Left lobe of liver (tissue), 2 donors: ENCODE measurements at regions not wholly inside any gene's neighbourhood (a gene's known extent, or its start where the extent isn't known, plus 50 kb on each side); places are given as distances from the start of the nearest gene placed in this dataset.
"Not testable (repeated sequence)": the region's sequence is repeated elsewhere in the genome, so short reads cannot be mapped to it uniquely, and the experiment has no call there.

Experiments used
- ATAC-seq: fragments of 200-7000 bp; cut with Tn5 transposase; one replicate; pipeline ENCODE4 v1.9.1; 2020; ENCODE audit warnings: mild to moderate bottlenecking, moderate library complexity
- DNase-seq: peaks from one replicate; pipeline ENCODE4 v3.0.0-alpha.2; 2020; ENCODE audit warnings: low spot score
- donor health status: DM: no; HTN: no; CAD: no; lungs with moderate emphysema.
- donor health status: DM: no; HTN: yes; CAD: no.

GRCh38 chr16:7871371-7871770 lies 538.7 kb downstream of the RBFOX1 start:
- DNase-seq (no peak), ATAC-seq (no peak)

- DNase-seq = no peak
- ATAC-seq = no peak
These were observed 535.2 kb downstream of the RBFOX1 start for GRCh38 chr16:7867831-7868230.

GRCh38 chr16:7866144-7866543 lies 533.5 kb downstream of the RBFOX1 start:
- ATAC-seq (no peak), DNase-seq (no peak)

GRCh38 chr16:7865393-7865792 lies 532.7 kb downstream of the RBFOX1 start:
- ATAC-seq, DNase-seq: not testable (repeated sequence)

GRCh38 chr16:7861891-7862582 lies 529.4 kb downstream of the RBFOX1 start:
- DNase-seq = no peak
- ATAC-seq = no peak

- ATAC-seq (no peak), DNase-seq (no peak)
These were observed 520.6 kb downstream of the RBFOX1 start for GRCh38 chr16:7853197-7853596.

- no peak for ATAC-seq
- DNase-seq = no peak
These were observed 517.2 kb downstream of the RBFOX1 start for GRCh38 chr16:7849841-7850240.

- DNase-seq (no peak), ATAC-seq (no peak)
These were observed 510.6 kb downstream of the RBFOX1 start for GRCh38 chr16:7843261-7843660.

- DNase-seq (no peak), ATAC-seq (no peak)
These were observed 506.9 kb downstream of the RBFOX1 start for GRCh38 chr16:7839568-7839967.

- ATAC-seq = no peak
These were observed 502.3 kb downstream of the RBFOX1 start for GRCh38 chr16:7834771-7835431.

GRCh38 chr16:7820816-7821215 lies 488.2 kb downstream of the RBFOX1 start:
- ATAC-seq = no peak
- DNase-seq = no peak

More at GRCh38 chr16:7834771-7835431, 502.3 kb downstream of the RBFOX1 start:
- DNase-seq = no peak

GRCh38 chr16:7805686-7806396 lies 473.2 kb downstream of the RBFOX1 start:
- no peak for DNase-seq
- no peak for ATAC-seq

GRCh38 chr16:7804635-7805195 lies 472.1 kb downstream of the RBFOX1 start:
- ATAC-seq (no peak), DNase-seq (no peak)

GRCh38 chr16:7792346-7792745 lies 459.7 kb downstream of the RBFOX1 start:
- DNase-seq (no peak), ATAC-seq (no peak)

- ATAC-seq (no peak), DNase-seq (no peak)
These were observed 458.5 kb downstream of the RBFOX1 start for GRCh38 chr16:7791028-7791590.

- ATAC-seq = no peak
- no peak for DNase-seq
These were observed 442.4 kb downstream of the RBFOX1 start for GRCh38 chr16:7775072-7775488.

- no peak for DNase-seq
- no peak for ATAC-seq
These were observed 440.1 kb downstream of the RBFOX1 start for GRCh38 chr16:7772722-7773121.

GRCh38 chr16:7769091-7769490 lies 436.4 kb downstream of the RBFOX1 start:
- ATAC-seq, DNase-seq: not testable (repeated sequence)

GRCh38 chr16:7765079-7765550 lies 432.5 kb downstream of the RBFOX1 start:
- DNase-seq (no peak), ATAC-seq (no peak)

GRCh38 chr16:7763111-7763510 lies 430.5 kb downstream of the RBFOX1 start:
- ATAC-seq = no peak

More at GRCh38 chr16:7763111-7763510, 430.5 kb downstream of the RBFOX1 start:
- no peak for DNase-seq
